ENCODE measurements at regions not wholly inside any gene's neighbourhood (a gene's known extent, or its start where the extent isn't known, plus 50 kb on each side); places are given as distances from the start of the nearest gene placed in this dataset.

DNA sequence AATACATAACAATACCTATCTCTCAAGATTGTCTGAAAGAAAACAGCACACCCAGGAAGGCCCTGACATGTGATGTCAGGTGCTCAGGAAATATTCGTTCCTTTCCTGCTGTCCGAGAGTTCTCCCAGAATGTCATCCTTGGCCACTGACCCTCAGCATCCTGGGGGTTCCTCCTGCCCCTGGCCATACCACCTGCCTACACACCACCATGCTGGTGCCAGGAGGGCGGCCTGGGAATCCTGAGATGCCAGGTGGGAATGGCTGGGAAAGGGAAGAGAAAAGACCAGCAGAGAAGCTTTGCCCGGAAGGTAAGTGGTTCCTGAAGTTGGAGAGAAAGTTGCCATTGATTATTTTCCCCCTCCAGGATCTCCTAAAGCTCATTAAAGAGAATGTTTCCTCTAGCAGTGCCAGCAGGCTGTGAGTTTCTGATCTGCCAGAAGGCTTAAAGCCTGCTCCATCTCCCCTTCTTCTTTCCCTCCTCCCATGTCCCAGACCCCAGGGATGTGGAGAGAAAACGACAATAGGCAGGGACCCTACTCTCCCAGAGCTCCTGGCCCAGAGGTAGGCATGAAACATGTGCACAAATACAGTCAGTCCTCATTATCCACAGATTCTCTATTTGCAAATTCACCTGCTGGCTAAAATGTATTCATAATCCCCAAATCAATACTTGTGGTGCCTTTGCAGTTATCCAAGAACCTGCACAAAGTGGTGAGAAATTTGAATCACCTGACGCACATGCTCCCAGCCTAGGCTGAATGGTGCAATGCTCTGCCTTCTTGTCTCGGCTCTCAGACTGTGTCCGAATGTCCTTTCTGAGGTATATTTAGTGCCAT lies 147.1 kb upstream of the MYCN start:
- Histone ChIP-seq H3K27me3 (no peaks in the 10 kb centered on the region), H3K27ac (no peak overlapping the region), H3K4me1 (peaks cover 0 to 17% of the 10 kb centered on the region in 2 donors), H3K9me3 (no peaks in the 10 kb centered on the region), H3K36me3 (no peaks in the 10 kb centered on the region), H3K4me3 (replicated peaks in 1 of 3) (no peak overlapping the region)
- intact Hi-C loops (cut with DNase I): no loop called here
- no peak for DNase-seq
- TF ChIP-seq POLR2A (IDR thresholded peaks at IDR 0.05): no peak
- TF ChIP-seq CTCF (IDR thresholded peaks at IDR 0.05): no peak
- 91 to 96% methylated on average over 8 of the region's 8 CpGs for WGBS, 2 donors

DNA sequence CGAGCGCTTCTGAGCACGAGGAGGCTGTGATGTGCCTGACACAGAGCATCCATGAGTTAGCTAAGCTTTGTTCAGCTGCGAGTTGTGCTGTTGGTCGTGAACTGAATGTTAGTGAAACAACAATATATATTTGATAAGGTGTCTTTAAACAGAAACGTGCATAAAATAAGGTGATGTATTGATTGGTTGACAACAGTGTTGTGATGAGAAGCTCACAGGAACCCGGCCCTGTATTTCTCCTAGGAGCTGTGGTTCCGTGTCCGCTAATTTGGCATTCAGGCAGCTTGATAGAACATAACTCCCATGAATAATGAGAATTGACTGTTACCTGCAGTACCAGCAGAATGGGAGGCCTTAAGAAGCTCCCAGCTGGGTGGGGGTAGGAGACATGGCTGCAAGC lies 146.4 kb upstream of the MYCN start:
- 89 to 93% methylated on average over 9 of the region's 9 CpGs for WGBS, 2 donors
- Histone ChIP-seq H3K27ac (no peak overlapping the region), H3K4me3 (replicated peaks in 1 of 3) (no peak overlapping the region), H3K9me3 (no peaks in the 10 kb centered on the region), H3K27me3 (no peaks in the 10 kb centered on the region), H3K4me1 (peaks cover 0 to 13% of the 10 kb centered on the region in 2 donors), H3K36me3 (no peaks in the 10 kb centered on the region)
- TF ChIP-seq POLR2A (IDR thresholded peaks at IDR 0.05) (no peak), CTCF (IDR thresholded peaks at IDR 0.05) (no peak)
- intact Hi-C loops (cut with DNase I): no loop called here
- no peak for DNase-seq

DNA sequence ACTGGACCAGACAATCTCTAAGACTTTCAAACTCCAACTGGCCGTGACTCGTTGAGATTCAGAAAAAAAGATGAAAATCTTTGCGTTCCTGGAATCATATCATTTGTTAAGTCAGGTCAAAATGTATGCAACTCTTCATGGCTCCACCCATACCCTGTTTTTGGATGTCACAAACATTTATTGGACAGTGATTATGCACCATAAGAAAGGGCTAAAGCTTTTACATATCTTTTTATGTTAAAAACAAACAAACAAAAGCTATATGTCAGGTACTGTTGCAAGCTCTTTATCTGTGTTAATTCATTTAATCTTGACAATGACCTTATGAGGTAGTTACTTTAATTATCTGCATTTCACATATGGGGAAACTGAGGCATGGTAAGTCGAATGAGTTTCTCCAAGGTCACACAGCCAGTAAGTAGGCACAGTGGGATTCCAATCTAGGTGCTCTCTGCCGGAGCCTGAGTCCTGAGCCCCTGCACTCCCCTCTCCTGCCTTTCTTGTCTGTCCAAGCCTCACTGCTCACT lies 145.7 kb upstream of the MYCN start:
- 66 to 72% methylated on average over 5 of the region's 5 CpGs for WGBS, 2 donors
- H3K4me3 ChIP-seq (replicated peaks in 1 of 3): no peak overlapping the region
- DNase-seq: no peak
- TF ChIP-seq POLR2A (IDR thresholded peaks at IDR 0.05): no peak
- TF ChIP-seq CTCF (IDR thresholded peaks at IDR 0.05): no peak
- H3K27ac ChIP-seq: no peak overlapping the region
- no peaks in the 10 kb centered on the region for H3K9me3 ChIP-seq
- peaks cover 0 to 16% of the 10 kb centered on the region in 2 donors for H3K4me1 ChIP-seq
- H3K27me3 ChIP-seq: no peaks in the 10 kb centered on the region
- H3K36me3 ChIP-seq: no peaks in the 10 kb centered on the region
- intact Hi-C loops (cut with DNase I): no loop called here

DNA sequence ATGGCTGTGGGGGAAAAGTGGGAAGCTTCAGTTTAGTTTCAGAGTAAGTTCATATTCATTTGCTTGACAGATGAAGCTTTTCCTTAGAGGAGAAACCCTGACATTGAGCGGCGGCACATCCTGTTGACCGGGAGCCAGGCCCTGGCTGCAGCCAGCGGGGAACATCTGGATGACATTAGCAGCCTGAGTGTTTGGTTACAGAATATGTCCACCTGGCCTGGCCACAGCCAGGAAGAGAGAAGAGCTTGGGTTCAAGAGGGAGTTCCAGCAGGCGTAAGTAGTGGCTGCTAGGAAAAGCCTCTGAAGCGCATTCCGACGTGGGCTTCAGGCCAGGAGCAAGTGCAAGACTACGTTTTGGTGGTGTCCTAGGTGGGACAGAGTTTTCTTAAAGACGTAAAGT lies 144.9 kb upstream of the MYCN start:
- H3K9me3 ChIP-seq: no peaks in the 10 kb centered on the region
- H3K36me3 ChIP-seq: no peaks in the 10 kb centered on the region
- no peak overlapping the region for H3K27ac ChIP-seq
- no peaks in the 10 kb centered on the region for H3K27me3 ChIP-seq
- TF ChIP-seq POLR2A (IDR thresholded peaks at IDR 0.05): no peak
- TF ChIP-seq CTCF (IDR thresholded peaks at IDR 0.05): no peak
- peak; percentile 29 to 44 for DNase-seq
- no peak overlapping the region for H3K4me3 ChIP-seq (replicated peaks in 1 of 3)
- intact Hi-C loops (cut with DNase I): no loop called here
- H3K4me1 ChIP-seq: peaks cover 0 to 16% of the 10 kb centered on the region in 2 donors
- 35 to 36% methylated on average over 10 of the region's 10 CpGs for WGBS, 2 donors

All from thyroid gland (tissue), 4 donors.